GM19455 (cell line): ENCODE measurements at regions not wholly inside any gene's neighbourhood (a gene's known extent, or its start where the extent isn't known, plus 50 kb on each side); places are given as distances from the start of the nearest gene placed in this dataset.
"Not testable (repeated sequence)": the region's sequence is repeated elsewhere in the genome, so short reads cannot be mapped to it uniquely, and the experiment has no call there.

Experiments used
- ATAC-seq: cut with Tn5 transposase; IDR thresholded peaks from one replicate; pipeline ENCODE4 v1.9.1; 2021; ENCODE audit not compliant: unreplicated experiment

DNA sequence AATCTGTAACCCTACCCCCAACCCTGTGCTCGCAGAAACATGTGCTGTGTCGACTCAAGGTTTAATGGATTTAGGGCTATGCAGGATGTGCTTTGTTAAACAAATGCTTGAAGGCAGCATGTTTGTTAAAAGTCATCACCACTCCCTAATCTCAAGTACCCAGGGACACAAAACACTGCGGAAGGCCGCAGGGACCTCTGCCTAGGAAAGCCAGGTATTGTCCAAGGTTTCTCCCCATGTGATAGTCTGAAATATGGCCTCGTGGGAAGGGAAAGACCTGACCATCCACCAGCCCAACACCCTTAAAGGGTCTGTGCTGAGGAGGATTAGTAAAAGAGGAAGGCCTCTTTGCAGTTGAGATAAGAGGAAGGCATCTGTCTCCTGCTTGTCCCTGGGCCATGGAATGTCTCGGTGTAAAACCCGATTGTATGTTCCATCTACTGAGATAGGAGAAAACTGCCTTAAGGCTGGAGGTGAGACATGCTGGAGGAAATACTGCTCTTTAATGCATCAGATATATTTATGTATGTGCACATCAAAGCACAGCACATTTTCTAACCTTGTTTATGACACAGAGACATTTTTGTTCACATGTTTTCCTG lies 94.4 kb downstream of the LSM3 start:
- not testable (repeated sequence) for ATAC-seq

GRCh38 chr3:14273901-14274611 lies 95.4 kb downstream of the LSM3 start:
- ATAC-seq = no peak

- no peak for ATAC-seq
Measured at GRCh38 chr3:14274612-14274936, 96.0 kb downstream of the LSM3 start.

- no peak for ATAC-seq
Measured at GRCh38 chr3:14274999-14275961, 96.7 kb downstream of the LSM3 start.

GRCh38 chr3:14275962-14276909 lies 97.6 kb downstream of the LSM3 start:
- ATAC-seq = no peak

DNA sequence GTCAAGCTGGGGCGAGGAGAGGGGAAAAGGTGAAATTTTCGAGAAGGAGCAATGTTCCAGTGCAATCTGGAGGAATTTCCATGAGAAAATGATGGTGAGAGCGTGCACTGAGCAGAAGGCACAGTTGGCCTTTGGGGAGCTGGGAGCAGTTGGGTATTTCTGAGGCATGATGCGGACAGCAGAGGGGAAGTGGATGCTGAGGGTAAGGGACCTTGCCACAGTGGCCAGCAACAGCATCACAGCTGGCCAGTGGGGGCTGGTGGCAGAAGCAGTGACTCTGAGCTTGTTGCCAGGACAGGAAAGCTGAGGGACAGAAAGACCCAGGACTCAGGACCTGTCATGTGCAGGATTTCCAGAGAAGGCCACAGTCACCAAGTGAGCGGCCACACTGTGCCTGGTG lies 98.9 kb downstream of the LSM3 start:
- no peak for ATAC-seq

DNA sequence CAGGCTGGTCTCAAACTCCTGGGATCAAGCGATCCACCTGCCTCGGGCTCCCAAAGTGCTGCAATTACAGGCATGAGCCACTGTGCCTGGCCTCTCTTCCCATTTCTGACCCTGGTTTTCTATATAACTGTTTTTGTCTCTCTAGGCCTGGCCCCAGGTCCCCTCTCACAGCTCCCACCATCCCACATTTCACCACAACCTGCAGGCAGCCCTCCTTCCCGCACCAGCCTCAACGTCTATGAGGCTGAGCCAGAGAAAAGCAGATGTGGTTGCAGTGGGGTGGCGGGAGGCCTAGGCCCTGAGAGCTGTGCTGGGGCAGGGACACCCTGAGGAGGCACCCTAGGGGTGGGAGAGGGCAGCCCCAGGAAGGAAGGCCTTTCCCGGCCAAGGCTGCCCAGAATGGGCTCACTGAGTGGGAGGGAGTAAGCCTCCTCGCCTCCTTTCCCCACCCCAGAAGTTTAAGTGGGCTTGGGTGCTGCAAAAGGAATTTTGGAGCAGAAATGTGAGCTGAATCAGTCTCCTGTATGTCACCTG lies 99.7 kb downstream of the LSM3 start:
- ATAC-seq = no peak

DNA sequence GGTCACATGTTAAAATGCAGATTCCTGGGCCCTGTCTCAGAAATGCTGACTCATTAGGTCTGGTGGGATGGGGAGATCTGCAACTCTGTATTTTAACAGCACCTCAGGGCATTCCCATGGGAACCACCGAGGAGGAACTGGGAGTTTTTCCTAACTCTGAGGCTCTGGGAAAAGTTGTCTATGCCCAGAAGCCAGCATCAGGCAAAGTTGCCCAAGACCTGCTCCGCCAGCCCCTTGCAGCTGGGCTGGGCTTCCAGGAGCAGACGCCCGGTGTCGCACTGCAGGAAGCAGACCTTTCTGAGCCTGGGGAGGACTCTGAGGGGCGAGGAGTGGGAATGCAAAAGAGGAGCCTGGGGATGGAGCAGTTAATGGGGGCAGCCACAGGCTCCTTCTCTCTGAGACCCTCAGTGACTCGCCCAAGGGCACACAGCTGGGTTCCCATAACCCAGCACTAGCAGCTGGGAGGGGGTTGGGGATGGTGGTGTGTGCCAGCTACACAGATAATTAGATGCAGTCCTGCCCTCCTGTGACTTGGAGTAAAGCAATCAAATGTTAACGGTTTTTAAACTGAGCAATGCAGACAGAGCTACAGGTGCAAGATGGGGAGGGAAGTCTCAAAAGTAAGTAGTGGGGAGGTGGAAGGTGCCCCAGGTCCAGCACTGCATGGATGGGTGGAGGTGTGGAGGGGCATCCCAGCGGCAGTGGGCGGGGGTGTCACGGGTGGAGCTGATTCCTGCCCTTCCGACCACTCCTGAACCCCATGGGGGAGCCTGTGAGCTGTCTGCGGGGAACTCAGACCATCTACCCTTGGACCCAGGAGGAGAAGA lies 100.4 kb downstream of the LSM3 start:
- no peak for ATAC-seq

DNA sequence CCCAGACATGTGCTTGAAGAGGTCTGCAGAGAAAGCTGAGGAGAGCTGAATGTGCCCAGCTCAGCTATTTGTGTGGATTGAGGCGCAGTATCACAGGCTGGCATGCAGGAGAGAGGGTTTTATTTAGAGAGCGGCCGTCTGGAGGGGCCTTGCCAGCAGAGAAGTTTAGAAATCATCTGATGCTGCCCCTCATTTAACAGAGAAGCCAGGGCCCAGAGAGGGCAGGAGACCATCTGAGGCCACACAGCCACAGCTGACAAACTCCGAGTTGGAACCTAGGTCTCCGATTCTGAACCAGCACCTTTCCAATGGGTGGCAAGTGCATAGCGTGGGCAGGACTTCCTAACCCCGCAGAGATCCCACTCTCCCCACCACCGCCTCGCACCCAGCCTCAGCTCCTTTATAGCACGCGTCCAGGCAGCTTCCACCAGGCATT lies 101.0 kb downstream of the LSM3 start:
- ATAC-seq = no peak

- no peak for ATAC-seq
Measured at GRCh38 chr3:14280326-14280725, 101.7 kb downstream of the LSM3 start.

GRCh38 chr3:14281053-14281452 lies 102.4 kb downstream of the LSM3 start:
- no peak for ATAC-seq

- no peak for ATAC-seq
Measured at GRCh38 chr3:14282001-14282705, 103.5 kb downstream of the LSM3 start.

- no peak for ATAC-seq
Measured at GRCh38 chr3:14282706-14283075, 104.1 kb downstream of the LSM3 start.

DNA sequence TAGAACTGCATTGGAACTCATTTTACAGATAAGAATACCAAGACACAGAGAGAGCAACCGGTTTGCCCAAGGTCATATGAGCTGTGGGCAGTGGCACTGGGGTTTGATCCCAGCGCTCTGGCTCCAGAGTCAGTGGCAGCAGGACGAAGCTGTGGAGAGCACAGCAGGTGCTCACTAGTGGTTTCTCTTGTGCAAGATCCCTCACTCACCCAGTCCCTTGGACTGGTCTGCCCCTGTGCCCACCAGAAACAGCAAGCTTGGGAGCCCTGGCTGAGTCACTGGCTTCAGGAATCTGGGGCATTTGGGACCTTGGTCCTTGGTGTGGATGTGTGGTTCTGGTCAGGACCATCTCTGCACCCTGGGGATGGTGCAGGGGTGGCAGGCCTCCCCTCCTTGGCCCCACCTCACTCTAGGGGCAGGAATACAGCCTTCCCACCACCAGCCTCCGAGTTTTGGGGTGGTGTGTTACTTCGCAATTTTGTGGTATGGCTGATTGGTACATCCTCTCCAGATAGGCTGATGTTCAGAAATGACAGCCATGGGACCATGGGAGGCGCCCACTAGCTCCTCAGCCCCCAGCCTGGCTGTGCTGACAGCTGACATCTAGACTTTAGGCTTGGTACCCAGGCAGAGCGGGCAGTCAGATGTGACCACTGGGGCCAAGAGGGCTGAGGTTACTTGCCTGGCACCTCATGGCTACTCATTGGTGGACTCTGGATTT lies 104.6 kb downstream of the LSM3 start:
- no peak for ATAC-seq

DNA sequence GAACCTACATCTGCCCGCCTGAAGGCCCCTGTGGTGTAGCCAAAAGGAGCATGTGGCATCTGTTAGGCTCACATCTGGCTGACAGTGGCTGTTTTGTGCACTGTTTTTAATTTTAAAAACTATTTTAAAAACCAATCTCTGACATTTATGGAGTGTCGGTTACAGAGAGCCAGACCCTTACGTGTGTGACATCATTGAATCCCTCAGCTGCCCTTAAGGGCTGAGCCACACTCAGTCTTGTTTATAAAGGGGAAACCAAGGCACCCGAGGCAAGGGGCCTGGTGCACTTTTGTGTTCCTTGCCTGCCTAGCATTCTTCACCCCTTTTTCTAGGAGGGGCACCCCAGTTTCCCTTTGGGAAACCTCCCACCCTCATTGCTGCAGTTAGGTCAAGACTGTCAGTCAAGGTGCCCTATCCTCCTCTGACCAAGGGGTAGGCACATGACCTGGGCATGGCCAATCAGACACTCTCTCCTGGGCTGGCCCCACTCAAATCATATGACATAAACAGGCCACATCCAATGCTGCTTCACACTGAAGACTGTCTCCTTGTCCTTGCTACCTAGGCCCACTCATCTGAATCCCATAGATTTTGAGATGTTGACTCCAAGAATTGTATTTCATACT lies 105.3 kb downstream of the LSM3 start:
- ATAC-seq = no peak

DNA sequence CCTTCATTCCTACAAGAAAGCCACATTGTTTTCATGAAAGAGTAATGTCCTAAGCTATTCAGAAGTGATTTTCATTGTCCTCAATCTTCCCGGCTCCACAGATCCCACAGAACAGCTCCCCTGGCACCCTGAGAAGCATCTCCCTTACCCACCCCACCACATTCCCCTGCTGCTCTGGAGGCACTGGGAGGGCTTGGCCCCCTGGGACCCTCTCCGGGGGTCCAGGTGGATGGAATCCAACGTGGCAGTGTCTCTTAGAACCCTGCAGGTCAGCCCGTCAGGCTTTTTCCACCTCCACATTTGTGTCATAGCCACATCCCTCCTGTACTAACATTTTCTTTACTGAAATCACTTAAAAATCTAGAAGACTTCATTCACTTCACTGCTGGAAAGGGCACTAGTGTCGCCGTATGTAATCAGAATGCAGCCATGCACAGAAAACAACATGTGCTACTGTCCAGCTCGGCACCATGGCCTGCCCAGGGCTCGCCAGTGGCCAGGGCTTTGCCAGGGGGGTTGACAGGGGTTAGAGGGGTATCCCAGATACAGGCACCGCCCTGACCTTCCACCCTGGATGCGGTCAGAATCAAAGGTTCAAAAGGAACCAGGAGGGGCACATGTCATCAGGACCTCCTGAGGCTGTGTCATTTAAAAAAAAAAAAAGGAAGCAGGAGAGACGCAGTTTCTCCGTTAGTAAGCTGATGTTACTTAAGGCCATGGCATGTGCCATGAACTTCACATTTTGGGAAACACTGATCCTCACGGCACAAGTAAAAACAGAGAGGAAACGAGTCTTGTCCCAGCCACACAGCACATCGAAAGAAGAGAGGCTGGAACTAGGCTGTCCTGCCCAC lies 106.3 kb downstream of the LSM3 start:
- no peak for ATAC-seq

DNA sequence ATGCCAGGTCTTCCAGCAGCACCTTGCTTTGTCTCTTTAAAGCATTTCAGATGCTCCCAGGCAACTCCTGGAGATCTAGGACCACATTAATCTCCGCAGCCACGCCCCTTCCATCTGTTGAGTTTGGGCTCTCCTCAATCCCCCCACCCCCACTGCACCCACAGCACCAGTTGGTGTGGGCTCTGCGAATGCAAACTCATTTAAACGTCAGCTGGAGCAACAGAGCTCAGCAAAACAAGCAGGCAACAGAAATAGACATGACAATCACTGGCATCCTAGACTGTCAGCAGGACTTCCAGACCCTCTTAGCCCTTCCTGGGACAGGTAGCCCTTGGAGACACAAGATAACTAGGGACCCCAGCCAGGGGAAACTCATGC lies 106.9 kb downstream of the LSM3 start:
- no peak for ATAC-seq
